ENCODE measurements at regions not wholly inside any gene's neighbourhood (a gene's known extent, or its start where the extent isn't known, plus 50 kb on each side); places are given as distances from the start of the nearest gene placed in this dataset.

- ATAC-seq (no peak), DNase-seq (no peak)
- Histone ChIP-seq H3K36me3 (no peaks in the 10 kb centered on the region), H3K27ac (peak overlapping the region in 6 of 10 donors; percentile 34 to 97 (median 93)), H3K4me1 (peaks cover 8 to 45% (median 26%) of the 10 kb centered on the region in 9 donors), H3K27me3 (no peaks in the 10 kb centered on the region), H3K9me3 (no peaks in the 10 kb centered on the region), H3K4me3 (no peak overlapping the region)
- intact Hi-C loops (cut with DNase I): loop anchor here in 1 of 10 donors (10.0 kb wide), 1 partner anchor 126 kb away; a partner anchor contains a TSS
- WGBS, 2 donors: 26 to 65% methylated on average over 1 of the region's 1 CpG
- TF ChIP-seq CTCF (IDR thresholded peaks at IDR 0.05): no peak
These were observed 233.8 kb downstream of the LTN1 start for GRCh38 chr21:28758883-28759242.

- DNase-seq (no peak), ATAC-seq (no peak)
- Histone ChIP-seq H3K27me3 (no peaks in the 10 kb centered on the region), H3K27ac (peak overlapping the region in 6 of 10 donors; percentile 34 to 97 (median 93)), H3K9me3 (no peaks in the 10 kb centered on the region), H3K36me3 (no peaks in the 10 kb centered on the region), H3K4me1 (peaks cover 8 to 49% (median 30%) of the 10 kb centered on the region in 9 donors), H3K4me3 (no peak overlapping the region)
- intact Hi-C loops (cut with DNase I): loop anchor here in 1 of 10 donors (10.0 kb wide), 1 partner anchor 127 kb away; a partner anchor contains a TSS
- WGBS, 2 donors: 50 to 53% methylated on average over 7 of the region's 7 CpGs
- no peak for TF ChIP-seq CTCF (IDR thresholded peaks at IDR 0.05)
These were observed 234.4 kb downstream of the LTN1 start for GRCh38 chr21:28758042-28758882.

GRCh38 chr21:28754862-28755261 is 237.8 kb downstream of the LTN1 start:
- H3K27ac ChIP-seq: peak overlapping the region; percentile 81 to 97 (median 92)
- peaks cover 8 to 61% (median 28%) of the 10 kb centered on the region in 9 donors for H3K4me1 ChIP-seq
- no peaks in the 10 kb centered on the region for H3K36me3 ChIP-seq
- DNase-seq (no peak), ATAC-seq (peak in 7 of 8 donors; percentile 24 to 67 (median 45))
- H3K4me3 ChIP-seq: no peak overlapping the region
- H3K27me3 ChIP-seq: no peaks in the 10 kb centered on the region
- TF ChIP-seq CTCF (IDR thresholded peaks at IDR 0.05): no peak
- WGBS, 2 donors: 36% methylated on average over 3 of the region's 3 CpGs
- intact Hi-C loops (cut with DNase I): loop anchor here in 2 of 10 donors (2.0 to 10.0 kb wide), 2 partner anchors 68 to 130 kb away; a partner anchor contains a TSS
- H3K9me3 ChIP-seq: no peaks in the 10 kb centered on the region

- DNase-seq (peak; percentile 25 to 87), ATAC-seq (peak; percentile 94 to 99 (median 98))
- peak overlapping the region; percentile 81 to 97 (median 92) for H3K27ac ChIP-seq
- no peaks in the 10 kb centered on the region for H3K36me3 ChIP-seq
- H3K4me1 ChIP-seq: peaks cover 8 to 68% (median 34%) of the 10 kb centered on the region in 9 donors
- TF ChIP-seq CTCF (IDR thresholded peaks at IDR 0.05): no peak
- peak overlapping the region in 2 of 10 donors; percentile 11 to 26 for H3K4me3 ChIP-seq
- intact Hi-C loops (cut with DNase I): loop anchor here in 2 of 10 donors (2.0 to 10.0 kb wide), 2 partner anchors 69 to 131 kb away; a partner anchor contains a TSS
- no peaks in the 10 kb centered on the region for H3K27me3 ChIP-seq
- 7 to 20% methylated on average over 9 of the region's 9 CpGs for WGBS, 2 donors
- no peaks in the 10 kb centered on the region for H3K9me3 ChIP-seq
These were observed 238.5 kb downstream of the LTN1 start for GRCh38 chr21:28754127-28754611.

Data from heart right ventricle (tissue), 16 donors.